RWPE2 (cell line): ENCODE measurements at regions not wholly inside any gene's neighbourhood (a gene's known extent, or its start where the extent isn't known, plus 50 kb on each side); places are given as distances from the start of the nearest gene placed in this dataset.

ENCODE experiments used
- ATAC-seq: fragments of 200-7000 bp; cut with Tn5 transposase; 3 replicates; pipeline ENCODE4 v1.9.1; 2021; ENCODE audit warnings: low read depth
- DNase-seq: peaks from one replicate; pipeline ENCODE4 v3.0.0-alpha.2; 2020; ENCODE audit warnings: low spot score
- H3K27ac ChIP-seq: fragments of 450-650 bp; 2 replicates; pipeline ENCODE4 v1.5.1; 2017; ENCODE audit warnings: mild to moderate bottlenecking; ENCODE audit not compliant: poor library complexity, severe bottlenecking
- H3K27me3 ChIP-seq: fragments of 250-450 bp; sonication (Bioruptor Pico); 2 replicates; pipeline ENCODE4 v1.5.1; 2021; ENCODE audit warnings: mild to moderate bottlenecking, moderate library complexity; ENCODE audit not compliant: insufficient read depth, poor library complexity, severe bottlenecking
- H3K36me3 ChIP-seq: fragments of 250-450 bp; sonication (Bioruptor Pico); 2 replicates; pipeline ENCODE4 v1.5.1; 2020; ENCODE audit warnings: low read depth, mild to moderate bottlenecking, moderate library complexity
- H3K4me1 ChIP-seq: fragments of 250-450 bp; sonication (Bioruptor Pico); 2 replicates; pipeline ENCODE4 v1.5.1; 2021; ENCODE audit warnings: mild to moderate bottlenecking, moderate library complexity; ENCODE audit not compliant: insufficient read depth, poor library complexity, severe bottlenecking
- H3K4me3 ChIP-seq: fragments of 250-450 bp; sonication (Bioruptor Pico); 2 replicates; pipeline ENCODE4 v1.5.1; 2021; ENCODE audit warnings: mild to moderate bottlenecking, moderate library complexity; ENCODE audit not compliant: severe bottlenecking
- H3K9me3 ChIP-seq: fragments of 250-450 bp; sonication (Bioruptor Pico); 2 replicates; pipeline ENCODE4 v1.5.1; 2021; ENCODE audit warnings: mild to moderate bottlenecking, moderate library complexity; ENCODE audit not compliant: severe bottlenecking
- CTCF ChIP-seq: fragments of 450-650 bp; IDR thresholded peaks from one replicate; pipeline ENCODE4 v1.5.1; 2017; ENCODE audit warnings: mild to moderate bottlenecking, moderate library complexity; ENCODE audit not compliant: poor library complexity, severe bottlenecking

DNA sequence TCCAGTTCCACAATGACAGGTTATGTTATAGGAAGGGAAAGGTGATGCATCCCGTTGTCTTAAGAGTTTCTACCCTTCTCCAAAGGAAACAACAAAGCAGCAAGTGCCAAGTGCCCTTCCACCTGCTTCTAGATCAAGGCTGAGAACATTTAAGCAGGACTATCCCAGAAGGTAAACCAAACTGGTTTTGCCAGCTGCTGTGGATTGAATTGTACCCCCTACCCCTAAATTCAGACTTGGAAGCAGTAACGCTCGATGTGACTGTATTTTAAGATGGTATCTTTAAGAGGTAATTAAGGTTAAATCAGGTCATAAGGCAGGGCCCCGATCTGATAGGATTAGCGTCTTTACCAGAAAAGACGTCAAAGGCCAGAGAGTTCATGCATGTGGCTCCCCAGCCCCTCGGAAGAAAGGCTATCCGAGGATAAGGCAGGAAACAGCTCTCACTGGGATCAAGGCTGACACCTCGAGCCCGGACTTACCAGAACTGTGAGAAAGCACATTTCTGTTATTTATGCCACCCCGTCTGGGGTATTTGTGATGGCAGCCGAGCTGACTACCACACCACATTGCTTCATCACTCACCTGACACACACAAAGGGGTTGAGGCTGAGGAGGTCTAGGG lies 179.1 kb upstream of the RAI14 start:
- DNase-seq (no peak), ATAC-seq (no peak)
- H3K9me3 ChIP-seq = no peaks in the 10 kb centered on the region
- no peaks in the 10 kb centered on the region for H3K4me1 ChIP-seq
- H3K4me3 ChIP-seq = no peak overlapping the region
- no peaks in the 10 kb centered on the region for H3K27me3 ChIP-seq
- no peak for TF ChIP-seq CTCF
- no peak overlapping the region for H3K27ac ChIP-seq
- no peaks in the 10 kb centered on the region for H3K36me3 ChIP-seq

DNA sequence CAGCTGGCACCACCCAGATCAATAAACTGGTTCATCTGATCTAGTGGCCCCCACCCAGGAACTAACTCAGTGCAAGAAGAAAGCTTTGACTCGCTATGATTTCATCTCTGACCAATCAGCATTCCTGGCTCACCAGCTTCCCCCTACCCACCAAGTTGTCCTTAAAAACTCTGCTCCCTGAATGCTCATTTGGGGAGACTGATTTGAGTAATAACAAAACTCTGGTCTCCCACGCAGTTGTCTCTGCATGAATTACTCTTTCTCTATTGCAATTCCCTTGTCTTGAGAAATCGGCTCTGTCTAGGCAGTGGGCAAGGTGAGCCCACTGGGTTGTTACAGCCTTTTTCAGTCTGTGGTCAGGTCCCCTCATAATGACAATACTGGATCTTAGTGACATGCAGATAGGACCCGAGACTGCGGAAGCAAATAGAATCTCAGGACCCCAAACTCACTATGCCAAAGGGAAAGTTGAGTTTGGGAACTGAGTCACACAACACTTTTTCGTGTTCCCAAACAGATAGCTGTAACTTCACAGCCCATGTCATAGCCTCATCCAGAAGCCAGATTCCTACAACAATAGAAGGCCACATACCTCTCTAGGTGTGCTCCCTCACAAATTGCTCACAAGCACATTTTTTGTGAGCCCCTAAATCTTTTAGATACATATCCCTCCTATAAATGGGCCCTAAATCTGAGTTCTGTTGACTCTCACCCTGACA lies 175.2 kb upstream of the RAI14 start:
- H3K4me1 ChIP-seq = no peaks in the 10 kb centered on the region
- no peaks in the 10 kb centered on the region for H3K27me3 ChIP-seq

DNA sequence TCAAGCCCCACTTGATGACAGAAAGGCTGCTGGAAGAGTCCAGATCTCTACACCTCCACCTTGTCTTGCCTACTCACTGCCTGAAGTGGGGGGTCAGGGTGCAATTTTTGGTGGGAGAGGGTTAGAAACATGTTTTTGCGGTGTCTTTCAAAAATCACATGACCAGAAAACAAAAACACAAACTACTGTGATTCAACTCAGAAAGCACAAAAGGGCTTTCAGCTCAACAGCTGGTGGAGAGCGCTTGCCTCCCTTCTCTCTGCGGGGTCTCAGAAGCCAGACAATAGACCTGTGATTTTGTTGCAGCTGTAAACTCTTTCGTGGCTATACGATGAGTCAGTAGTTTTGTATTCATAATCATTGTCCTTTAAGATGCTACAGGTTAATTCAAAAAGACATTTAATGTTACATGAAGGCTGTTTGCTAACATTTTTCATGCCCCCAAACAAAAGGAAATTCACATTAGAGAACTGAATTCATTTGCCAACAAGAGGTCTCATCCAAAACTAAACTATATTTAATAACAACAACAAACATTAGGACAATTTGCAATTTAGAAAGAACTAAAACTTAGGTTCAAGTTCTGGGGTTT lies 172.6 kb upstream of the RAI14 start:
- Histone ChIP-seq H3K36me3 (no peaks in the 10 kb centered on the region), H3K27me3 (no peaks in the 10 kb centered on the region), H3K4me1 (peaks cover 20% of the 10 kb centered on the region), H3K27ac (no peak overlapping the region), H3K4me3 (no peak overlapping the region), H3K9me3 (no peaks in the 10 kb centered on the region)
- DNase-seq = no peak
- no peak for ATAC-seq
- TF ChIP-seq CTCF = no peak

More for the DNA sequence above, 175.2 kb upstream of the RAI14 start:
- Histone ChIP-seq H3K9me3 (no peaks in the 10 kb centered on the region), H3K4me3 (no peak overlapping the region), H3K27ac (no peak overlapping the region), H3K36me3 (no peaks in the 10 kb centered on the region)
- ATAC-seq = no peak
- no peak for TF ChIP-seq CTCF
- DNase-seq = no peak

- TF ChIP-seq CTCF = no peak
- Histone ChIP-seq H3K27ac (no peak overlapping the region), H3K36me3 (no peaks in the 10 kb centered on the region), H3K4me3 (no peak overlapping the region), H3K9me3 (no peaks in the 10 kb centered on the region), H3K4me1 (peaks cover 20% of the 10 kb centered on the region), H3K27me3 (no peaks in the 10 kb centered on the region)
- ATAC-seq = no peak
- no peak for DNase-seq
Measured at GRCh38 chr5:34484216-34484920, 171.8 kb upstream of the RAI14 start.

GRCh38 chr5:34485768-34486030 lies 170.4 kb upstream of the RAI14 start:
- TF ChIP-seq CTCF = no peak
- Histone ChIP-seq H3K27me3 (no peaks in the 10 kb centered on the region), H3K4me3 (no peak overlapping the region), H3K4me1 (peaks cover 20% of the 10 kb centered on the region), H3K36me3 (no peaks in the 10 kb centered on the region), H3K27ac (no peak overlapping the region), H3K9me3 (no peaks in the 10 kb centered on the region)
- ATAC-seq (no peak), DNase-seq (no peak)
